ENCODE measurements at regions not wholly inside any gene's neighbourhood (a gene's known extent, or its start where the extent isn't known, plus 50 kb on each side); places are given as distances from the start of the nearest gene placed in this dataset.

DNA sequence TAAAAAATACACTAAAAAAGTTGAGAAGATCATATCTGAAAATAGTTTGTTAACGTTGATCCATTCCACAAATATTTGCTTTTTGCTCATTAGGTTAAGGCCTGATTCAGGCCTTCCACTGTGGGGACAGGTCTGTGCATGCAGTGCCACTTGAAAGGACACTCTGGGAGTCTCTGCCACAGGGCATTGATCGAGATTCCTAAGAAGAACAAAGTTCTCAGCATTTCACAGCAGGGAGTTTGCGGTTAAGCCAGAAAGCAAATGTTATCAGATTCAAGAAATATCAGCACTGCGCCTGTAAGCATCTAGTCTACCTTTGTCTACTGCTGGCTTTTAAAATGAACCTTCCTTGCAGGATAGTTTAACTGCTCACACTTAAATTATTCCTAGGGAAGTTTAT lies 62.2 kb upstream of the TNIP3 start:
- DNase-seq (ENCODE audit: low read depth), result no peak

DNA sequence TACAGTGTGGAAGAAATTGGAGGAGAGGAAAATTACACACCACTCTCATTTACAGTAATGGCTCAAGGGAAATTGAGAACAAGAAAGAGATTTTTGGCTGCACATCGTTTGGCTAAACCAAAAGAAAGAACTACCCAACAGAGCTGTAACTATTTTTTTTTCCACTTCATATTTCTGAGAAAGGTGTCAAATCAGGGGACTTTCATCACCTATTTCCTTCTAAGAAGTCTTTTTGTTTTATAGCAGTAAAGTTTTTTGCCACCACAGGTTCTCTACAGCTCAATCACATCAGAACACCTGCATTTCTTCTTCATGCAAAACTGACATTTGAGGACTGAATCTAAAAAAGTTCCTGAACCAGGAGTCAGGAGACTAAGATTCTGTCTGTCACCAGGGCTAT lies 57.5 kb upstream of the TNIP3 start:
- no peak for DNase-seq (ENCODE audit: low read depth)

DNA sequence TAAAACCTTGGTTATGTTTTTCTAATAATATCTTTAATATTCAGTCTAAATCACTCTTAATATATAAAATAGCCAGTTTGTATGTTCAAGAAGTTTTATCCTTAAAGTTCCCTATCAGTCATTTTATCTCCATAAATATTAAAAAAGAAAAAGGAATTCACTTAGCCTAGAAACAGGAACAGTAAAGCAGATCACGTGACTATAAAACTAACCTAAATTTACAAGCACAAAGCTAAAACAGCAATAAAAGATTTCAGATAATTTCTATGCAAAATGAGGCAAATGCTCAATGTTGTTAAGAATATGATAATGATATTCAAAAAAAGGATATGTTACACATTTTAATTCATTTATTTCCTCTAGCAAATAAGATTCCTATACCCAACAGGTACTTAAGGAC lies 57.1 kb upstream of the TNIP3 start:
- DNase-seq (ENCODE audit: low read depth), result no peak

DNA sequence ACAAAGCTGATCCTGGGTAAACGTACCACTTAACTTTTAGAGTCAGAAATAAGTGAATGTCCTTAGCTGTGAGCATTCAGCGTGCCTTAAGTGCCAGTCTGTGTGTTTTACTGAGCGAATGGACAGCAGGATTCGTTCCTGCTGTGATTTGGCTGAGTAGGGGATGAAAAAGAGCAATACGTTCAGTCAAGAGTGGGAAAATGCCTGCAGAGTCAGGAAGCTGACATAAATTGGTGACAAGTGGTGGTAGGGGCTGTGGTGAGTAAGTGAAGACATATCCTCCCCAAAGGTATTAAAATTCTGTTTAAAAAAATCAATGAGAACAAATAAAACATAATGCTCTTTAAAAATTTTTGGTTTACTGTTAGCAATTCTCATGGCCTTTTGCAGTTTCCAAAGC lies 56.6 kb upstream of the TNIP3 start:
- no peak for DNase-seq (ENCODE audit: low read depth)

DNA sequence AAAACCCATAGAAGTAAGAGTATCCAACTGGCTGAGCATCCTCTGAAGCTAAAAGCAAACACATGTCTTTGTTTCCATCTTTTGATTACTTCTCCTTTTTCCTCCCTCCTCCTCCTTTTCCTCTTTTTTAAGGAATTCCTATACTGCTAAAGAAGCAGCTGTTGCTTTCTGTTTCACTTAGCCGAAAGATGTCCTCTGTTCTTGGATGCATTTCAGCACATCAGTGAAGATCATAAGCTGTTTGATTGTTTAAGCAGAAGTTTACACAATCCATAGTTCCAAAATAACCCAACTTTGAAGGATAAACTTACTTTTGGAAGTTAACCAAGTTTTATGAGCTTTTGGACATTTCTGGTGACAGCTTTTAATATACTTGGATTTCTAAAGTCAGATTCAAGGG lies 55.1 kb upstream of the TNIP3 start:
- peak; percentile 48 for DNase-seq (ENCODE audit: low read depth)

DNA sequence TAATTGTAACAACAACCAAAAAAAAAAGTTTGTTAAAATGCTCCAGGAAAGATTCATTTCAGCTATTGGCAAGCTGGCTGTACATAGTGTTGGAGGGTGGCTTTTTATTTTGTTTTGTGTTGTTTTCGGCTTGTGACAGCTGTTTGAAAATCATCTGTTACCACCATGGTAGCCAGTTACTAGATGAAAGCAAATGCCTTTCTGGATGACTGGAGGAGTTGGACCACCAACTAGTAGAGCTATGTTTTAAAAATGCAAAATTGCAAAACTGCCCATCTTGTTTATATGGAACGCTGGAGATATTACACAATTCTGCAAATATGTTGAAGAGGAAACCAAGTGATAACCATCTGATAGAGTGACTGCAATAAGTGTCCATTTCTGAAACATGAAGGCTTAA lies 53.2 kb upstream of the TNIP3 start:
- peak; percentile 90 for DNase-seq (ENCODE audit: low read depth)

DNA sequence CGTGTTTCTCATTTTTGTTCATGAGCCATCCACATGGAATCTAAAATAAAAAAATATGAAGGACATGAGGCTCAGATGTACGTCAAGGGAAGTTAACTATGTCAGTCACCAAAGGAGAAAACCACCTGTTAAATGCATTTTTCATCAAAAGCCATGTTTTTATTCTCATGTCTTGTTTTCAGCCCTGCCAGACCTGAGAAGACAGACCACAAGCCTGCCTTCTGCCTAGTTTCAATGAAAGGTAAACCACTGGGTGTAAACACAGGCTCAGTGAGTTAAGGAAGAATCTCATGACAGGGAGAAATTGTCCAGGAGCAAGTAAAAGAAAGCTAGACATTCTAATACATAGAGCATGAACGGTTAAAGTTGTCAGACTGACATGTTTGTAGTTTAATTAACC lies 52.3 kb upstream of the TNIP3 start:
- DNase-seq (ENCODE audit: low read depth), result no peak

DNA sequence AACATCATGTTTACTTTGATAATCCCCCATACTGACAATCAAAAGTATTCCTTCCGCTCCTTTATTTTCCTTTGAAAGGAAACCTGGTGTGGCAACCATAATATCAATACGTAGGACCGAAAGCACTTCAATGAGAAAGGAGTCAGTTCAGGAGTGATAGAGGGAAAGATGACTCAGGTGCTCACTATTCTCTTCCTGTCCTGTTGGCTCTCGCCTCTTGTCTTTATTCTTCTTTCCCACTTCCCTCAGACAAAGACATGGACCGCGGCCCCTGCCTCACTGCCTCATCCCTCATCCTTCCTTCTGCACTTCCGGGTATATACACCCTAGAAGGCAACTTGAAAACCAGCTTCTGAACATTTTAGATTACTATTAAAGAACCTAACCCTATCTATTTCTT lies 49.8 kb upstream of the TNIP3 start:
- DNase-seq (ENCODE audit: low read depth), result no peak
